ENCODE measurements at regions not wholly inside any gene's neighbourhood (a gene's known extent, or its start where the extent isn't known, plus 50 kb on each side); places are given as distances from the start of the nearest gene placed in this dataset.

DNA sequence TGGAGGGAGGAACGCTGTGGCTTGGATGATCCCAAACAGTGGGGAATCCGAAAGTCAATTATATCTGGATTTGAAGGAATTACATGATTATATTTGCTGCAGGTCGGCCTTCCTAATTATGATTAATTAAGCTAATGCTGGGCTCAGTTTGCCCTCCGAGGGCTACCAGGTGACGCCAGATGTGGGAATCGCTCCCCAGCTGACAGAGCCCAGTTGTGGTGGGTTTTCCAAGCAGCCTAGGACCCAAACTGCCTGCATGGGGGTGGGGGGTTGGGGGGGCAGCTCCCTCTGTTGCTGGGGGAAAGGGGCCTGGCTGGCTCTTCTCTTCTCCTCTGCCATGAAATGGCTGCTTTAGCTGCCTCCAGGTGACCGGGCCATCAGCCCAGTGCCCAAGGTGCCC is 147.6 kb upstream of the C1orf174 start:
- TF ChIP-seq, protein P1, sequence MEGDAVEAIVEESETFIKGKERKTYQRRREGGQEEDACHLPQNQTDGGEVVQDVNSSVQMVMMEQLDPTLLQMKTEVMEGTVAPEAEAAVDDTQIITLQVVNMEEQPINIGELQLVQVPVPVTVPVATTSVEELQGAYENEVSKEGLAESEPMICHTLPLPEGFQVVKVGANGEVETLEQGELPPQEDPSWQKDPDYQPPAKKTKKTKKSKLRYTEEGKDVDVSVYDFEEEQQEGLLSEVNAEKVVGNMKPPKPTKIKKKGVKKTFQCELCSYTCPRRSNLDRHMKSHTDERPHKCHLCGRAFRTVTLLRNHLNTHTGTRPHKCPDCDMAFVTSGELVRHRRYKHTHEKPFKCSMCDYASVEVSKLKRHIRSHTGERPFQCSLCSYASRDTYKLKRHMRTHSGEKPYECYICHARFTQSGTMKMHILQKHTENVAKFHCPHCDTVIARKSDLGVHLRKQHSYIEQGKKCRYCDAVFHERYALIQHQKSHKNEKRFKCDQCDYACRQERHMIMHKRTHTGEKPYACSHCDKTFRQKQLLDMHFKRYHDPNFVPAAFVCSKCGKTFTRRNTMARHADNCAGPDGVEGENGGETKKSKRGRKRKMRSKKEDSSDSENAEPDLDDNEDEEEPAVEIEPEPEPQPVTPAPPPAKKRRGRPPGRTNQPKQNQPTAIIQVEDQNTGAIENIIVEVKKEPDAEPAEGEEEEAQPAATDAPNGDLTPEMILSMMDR (IDR thresholded peaks at IDR 0.05) = no peak
- TF ChIP-seq POLR2A (IDR thresholded peaks at IDR 0.05) = no peak

Measured in right lobe of liver (tissue), 4 donors.